ENCODE measurements at regions not wholly inside any gene's neighbourhood (a gene's known extent, or its start where the extent isn't known, plus 50 kb on each side); places are given as distances from the start of the nearest gene placed in this dataset.

GRCh38 chr11:112481893-112482292, 221.2 kb upstream of the PLET1 start:
- H3K36me3 ChIP-seq (ENCODE audit: control insufficient read depth in 4 of 4, insufficient read depth in 3 of 4, low read depth in 1 of 4, low read length in 3 of 4) = no peaks in the 10 kb centered on the region
- no peaks in the 10 kb centered on the region for H3K4me1 ChIP-seq (ENCODE audit: control insufficient read depth in 4 of 4, insufficient read depth in 4 of 4, low read length in 3 of 4)
- H3K9me3 ChIP-seq (ENCODE audit: control insufficient read depth in 4 of 4, low read length in 3 of 4) = peaks cover 0 to 5% (median 0%) of the 10 kb centered on the region in 4 donors
- 67% methylated on average over 3 of the region's 3 CpGs for WGBS
- no peak overlapping the region for H3K9ac ChIP-seq (ENCODE audit: low read depth in 1 of 2, low read length in 2 of 2)
- no peak for DNase-seq (ENCODE audit: low spot score)
- no peak overlapping the region for H3K4me3 ChIP-seq (ENCODE audit: low read depth in 1 of 3, low read length in 3 of 3)
- peaks cover 0 to 6% (median 0%) of the 10 kb centered on the region in 4 donors for H3K27me3 ChIP-seq (ENCODE audit: control insufficient read depth in 4 of 4, insufficient read depth in 4 of 4, low read length in 3 of 4)
- TF ChIP-seq SP1 (IDR thresholded peaks at IDR 0.05) (no peak), CTCF (IDR thresholded peaks at IDR 0.05; ENCODE audit: low read depth, low read length, missing input control) (no peak), MAX (IDR thresholded peaks at IDR 0.05) (no peak), TAF1 (conservative IDR thresholded peaks at IDR 0.05) (no peak), GABPA (IDR thresholded peaks at IDR 0.05 in 1 of 2, conservative IDR thresholded peaks at IDR 0.05 in 1 of 2) (no peak), RAD21 (IDR thresholded peaks at IDR 0.05) (no peak), HNF4A (conservative IDR thresholded peaks at IDR 0.05) (no peak), NR2F2 (IDR thresholded peaks at IDR 0.05) (no peak), RXRA (IDR thresholded peaks at IDR 0.05) (no peak), HNF4G (IDR thresholded peaks at IDR 0.05) (no peak), FOXA2 (IDR thresholded peaks at IDR 0.05) (no peak), ATF3 (IDR thresholded peaks at IDR 0.05) (no peak), ZBTB33 (IDR thresholded peaks at IDR 0.05) (no peak), FOXA1 (IDR thresholded peaks at IDR 0.05) (no peak)
- no peak overlapping the region for H3K27ac ChIP-seq (ENCODE audit: low read depth in 1 of 2, low read length in 2 of 2)

GRCh38 chr11:112485280-112485679, 224.6 kb upstream of the PLET1 start:
- Histone ChIP-seq H3K9me3 (ENCODE audit: control insufficient read depth in 4 of 4, low read length in 3 of 4) (peaks cover 0 to 5% (median 0%) of the 10 kb centered on the region in 4 donors), H3K27me3 (ENCODE audit: control insufficient read depth in 4 of 4, insufficient read depth in 4 of 4, low read length in 3 of 4) (peaks cover 0 to 3% (median 0%) of the 10 kb centered on the region in 4 donors), H3K4me3 (ENCODE audit: low read depth in 1 of 3, low read length in 3 of 3) (no peak overlapping the region), H3K9ac (ENCODE audit: low read depth in 1 of 2, low read length in 2 of 2) (no peak overlapping the region), H3K36me3 (ENCODE audit: control insufficient read depth in 4 of 4, insufficient read depth in 3 of 4, low read depth in 1 of 4, low read length in 3 of 4) (no peaks in the 10 kb centered on the region), H3K27ac (ENCODE audit: low read depth in 1 of 2, low read length in 2 of 2) (no peak overlapping the region), H3K4me1 (ENCODE audit: control insufficient read depth in 4 of 4, insufficient read depth in 4 of 4, low read length in 3 of 4) (no peaks in the 10 kb centered on the region)
- WGBS = 82% methylated on average over 2 of the region's 2 CpGs
- no peak for DNase-seq (ENCODE audit: low spot score)
- TF ChIP-seq ATF3 (IDR thresholded peaks at IDR 0.05) (no peak), TAF1 (conservative IDR thresholded peaks at IDR 0.05) (no peak), RXRA (IDR thresholded peaks at IDR 0.05) (no peak), GABPA (IDR thresholded peaks at IDR 0.05 in 1 of 2, conservative IDR thresholded peaks at IDR 0.05 in 1 of 2) (no peak), NR2F2 (IDR thresholded peaks at IDR 0.05) (no peak)

- no peak overlapping the region for H3K9ac ChIP-seq (ENCODE audit: low read depth in 1 of 2, low read length in 2 of 2)
- no peak overlapping the region for H3K27ac ChIP-seq (ENCODE audit: low read depth in 1 of 2, low read length in 2 of 2)
- DNase-seq (ENCODE audit: low spot score) = no peak
- H3K27me3 ChIP-seq (ENCODE audit: control insufficient read depth in 4 of 4, insufficient read depth in 4 of 4, low read length in 3 of 4) = no peaks in the 10 kb centered on the region
- H3K36me3 ChIP-seq (ENCODE audit: control insufficient read depth in 4 of 4, insufficient read depth in 3 of 4, low read depth in 1 of 4, low read length in 3 of 4) = no peaks in the 10 kb centered on the region
- WGBS = 92% methylated on average over 1 of the region's 1 CpG
- H3K4me3 ChIP-seq (ENCODE audit: low read depth in 1 of 3, low read length in 3 of 3) = no peak overlapping the region
- H3K9me3 ChIP-seq (ENCODE audit: control insufficient read depth in 4 of 4, low read length in 3 of 4) = no peaks in the 10 kb centered on the region
- H3K4me1 ChIP-seq (ENCODE audit: control insufficient read depth in 4 of 4, insufficient read depth in 4 of 4, low read length in 3 of 4) = no peaks in the 10 kb centered on the region
- no peak for TF ChIP-seq EGR1 (IDR thresholded peaks at IDR 0.05; ENCODE audit: low read depth in 2 of 2)
- no peak for TF ChIP-seq JUND (IDR thresholded peaks at IDR 0.05)
- TF ChIP-seq HNF4G (IDR thresholded peaks at IDR 0.05) = no peak
- no peak for TF ChIP-seq YY1 (IDR thresholded peaks at IDR 0.05)
- no peak for TF ChIP-seq RXRA (IDR thresholded peaks at IDR 0.05)
- TF ChIP-seq ZBTB33 (IDR thresholded peaks at IDR 0.05) = no peak
- TF ChIP-seq FOXA1 (IDR thresholded peaks at IDR 0.05) = no peak
- no peak for TF ChIP-seq SP1 (IDR thresholded peaks at IDR 0.05)
- no peak for TF ChIP-seq REST (IDR thresholded peaks at IDR 0.05)
Observed at GRCh38 chr11:112497826-112498225, 237.2 kb upstream of the PLET1 start.

Data from liver (tissue), 8 donors.